NCI-H524 treated with DMSO at 0.1 percent for 48 hours (cell line): ENCODE measurements at regions not wholly inside any gene's neighbourhood (a gene's known extent, or its start where the extent isn't known, plus 50 kb on each side); places are given as distances from the start of the nearest gene placed in this dataset.
"Not testable (repeated sequence)": the region's sequence is repeated elsewhere in the genome, so short reads cannot be mapped to it uniquely, and the experiment has no call there.

Experiments used
- DNase-seq: peaks from one replicate; lab custom pipeline; 2025; lab: John Stamatoyannopoulos, UW

DNA sequence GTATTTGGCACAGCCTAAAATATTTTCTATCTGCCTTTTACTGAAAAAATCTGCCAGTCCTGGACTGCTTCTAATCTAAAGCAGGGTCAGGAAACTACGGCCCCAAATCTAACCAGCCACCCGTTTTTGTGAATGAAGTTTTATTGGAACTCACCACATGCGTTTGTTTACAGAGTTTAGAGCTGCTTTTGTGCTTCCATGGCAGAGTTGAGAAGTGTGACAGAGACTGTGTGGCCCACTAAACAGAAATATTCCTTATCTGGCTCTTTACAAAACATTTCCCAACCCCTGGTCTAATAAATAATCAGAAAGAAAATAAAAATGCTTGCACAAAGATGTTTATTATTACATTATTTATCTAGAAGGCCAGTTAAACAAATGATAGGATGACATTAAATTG, 110.2 kb downstream of the COPRS start:
- DNase-seq, result no peak

DNA sequence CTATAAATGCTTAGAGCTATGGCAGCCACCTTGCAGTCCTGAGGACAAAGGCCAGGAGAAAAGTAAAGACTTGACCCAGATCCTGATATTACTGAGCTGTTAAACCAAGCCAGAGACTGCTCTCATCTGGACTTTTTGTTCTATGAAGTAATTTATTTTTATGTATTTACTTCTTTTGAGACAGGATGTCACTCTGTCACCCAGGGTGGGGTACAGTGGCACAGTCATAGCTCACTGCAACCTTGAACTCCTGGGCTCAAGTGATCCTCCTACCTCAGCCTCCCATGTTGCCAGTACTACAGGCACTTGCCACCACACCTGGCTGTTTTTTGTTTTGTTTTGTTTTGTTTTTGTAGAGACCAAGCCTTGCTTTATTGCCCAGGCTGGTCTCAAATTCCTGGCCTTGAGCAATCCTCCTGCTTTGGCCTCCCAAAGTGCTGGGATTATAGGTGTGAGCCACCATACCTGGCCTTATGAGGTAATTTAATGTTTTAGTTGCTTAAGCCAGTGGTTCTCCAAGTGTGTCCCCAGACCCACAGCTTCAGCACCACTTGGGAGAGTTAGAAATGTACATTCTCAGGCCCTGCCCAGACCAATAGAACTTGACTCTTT, 112.1 kb downstream of the COPRS start:
- no peak for DNase-seq

DNA sequence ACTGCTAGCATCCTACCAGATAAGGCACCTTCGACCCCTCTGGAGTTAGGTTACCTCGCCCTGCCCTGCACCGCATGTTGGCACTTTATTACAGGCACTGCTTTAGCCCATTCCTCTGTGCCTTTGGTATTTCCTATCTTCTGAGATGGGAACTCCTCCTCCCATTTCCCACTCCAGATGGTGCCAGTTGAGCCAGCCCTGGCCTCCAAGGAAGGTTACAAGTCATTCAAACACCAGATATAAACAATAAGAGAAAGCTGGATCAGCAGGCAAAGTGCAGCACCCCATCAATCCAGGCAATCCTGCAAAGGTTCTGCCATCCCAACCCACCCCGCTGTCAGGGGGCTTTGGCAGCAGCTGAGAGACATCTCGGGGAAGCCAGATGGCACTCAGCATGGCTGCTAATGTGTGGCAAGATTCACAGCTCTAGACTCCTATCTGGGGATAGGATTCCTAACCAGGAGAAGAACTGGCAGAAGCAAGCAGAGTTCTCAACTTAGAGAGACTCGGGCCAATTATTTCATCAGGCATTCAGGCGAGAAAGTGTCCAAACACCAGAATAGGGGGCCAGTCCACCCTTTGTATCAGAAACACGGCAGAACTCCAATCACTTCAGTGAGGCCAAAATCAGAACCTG, 113.0 kb downstream of the COPRS start:
- DNase-seq, result no peak

DNA sequence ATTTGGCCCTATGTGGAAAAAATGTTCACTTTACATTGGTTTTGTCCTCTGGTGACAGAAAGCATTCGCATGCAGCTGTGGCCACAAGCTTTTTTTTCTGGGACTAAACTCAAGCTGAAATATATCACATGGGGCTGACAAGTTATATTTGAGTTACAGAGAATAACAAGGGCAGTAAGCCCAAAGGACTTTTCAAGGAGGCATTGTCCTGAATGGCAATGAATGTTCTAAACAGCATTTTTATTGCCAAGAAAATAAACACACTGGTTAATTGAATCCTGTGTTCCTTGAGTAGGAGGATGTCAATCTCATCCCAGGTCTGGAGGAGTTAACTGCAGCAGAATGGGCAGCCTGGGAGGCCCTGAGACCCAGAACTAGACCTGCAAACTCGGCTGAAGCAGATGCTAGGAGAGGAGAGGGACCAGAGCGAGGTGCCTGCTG, 114.5 kb downstream of the COPRS start:
- DNase-seq, result no peak

DNA sequence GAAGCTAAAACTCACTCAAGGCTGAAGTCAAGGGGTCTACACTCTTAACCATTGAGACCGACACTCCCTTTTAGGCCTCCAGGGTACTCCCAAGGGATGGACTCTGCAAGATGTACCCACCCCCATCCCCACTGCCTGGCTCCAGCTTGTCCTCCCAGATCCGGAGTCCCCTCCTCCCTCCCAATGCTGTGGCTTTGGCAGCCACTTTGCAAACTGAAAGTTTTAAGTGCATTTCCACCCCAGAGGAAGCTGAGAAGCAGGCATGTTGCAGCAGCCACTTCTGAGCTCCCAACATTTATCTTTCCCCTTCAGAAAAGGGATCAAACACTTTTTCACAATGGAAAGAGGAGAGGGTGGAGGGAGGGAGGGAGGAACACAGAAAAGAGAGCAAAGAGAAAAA, 115.2 kb downstream of the COPRS start:
- no peak for DNase-seq

DNA sequence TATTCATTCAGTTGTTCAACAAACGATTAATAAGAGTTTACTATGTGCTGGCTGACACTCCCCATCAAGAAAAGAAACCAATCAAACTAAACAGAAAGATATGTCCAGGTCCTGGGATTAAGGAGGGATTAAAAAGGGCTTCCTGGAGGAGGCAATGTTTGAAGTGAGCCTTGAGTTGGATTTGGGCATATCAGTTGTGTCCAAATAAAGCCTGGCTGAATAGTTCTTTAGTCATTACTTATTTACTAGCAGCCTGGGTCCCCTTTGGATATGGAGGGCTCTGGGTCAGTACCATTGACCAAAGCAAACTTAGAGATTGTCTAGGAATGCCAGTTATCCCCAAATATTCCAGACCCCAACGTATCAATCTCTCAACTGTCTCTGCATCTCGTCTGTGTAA, 117.7 kb downstream of the COPRS start:
- no peak for DNase-seq

DNA sequence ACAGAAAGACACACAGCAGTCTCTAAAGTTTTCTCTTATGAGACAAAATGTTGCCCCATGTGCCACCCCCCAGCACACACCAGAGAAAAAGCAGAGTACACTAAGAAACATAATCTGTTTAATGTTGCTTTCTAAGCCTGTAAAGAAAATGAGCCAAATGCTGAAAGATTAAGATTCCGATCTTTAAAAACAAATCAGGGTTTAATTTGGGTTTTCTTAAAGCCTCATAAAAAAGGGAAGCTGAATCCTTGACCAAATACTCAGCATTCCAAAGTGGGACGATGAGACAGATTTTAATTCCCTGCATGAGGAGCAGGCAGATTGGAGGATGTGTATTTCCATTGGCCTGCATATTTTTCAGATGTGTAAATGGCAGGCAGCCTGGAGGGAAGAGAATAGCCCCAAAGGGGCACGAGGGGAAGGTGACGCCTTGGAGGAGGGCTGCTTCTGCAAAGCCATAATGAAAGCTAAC, 118.4 kb downstream of the COPRS start:
- no peak for DNase-seq

DNA sequence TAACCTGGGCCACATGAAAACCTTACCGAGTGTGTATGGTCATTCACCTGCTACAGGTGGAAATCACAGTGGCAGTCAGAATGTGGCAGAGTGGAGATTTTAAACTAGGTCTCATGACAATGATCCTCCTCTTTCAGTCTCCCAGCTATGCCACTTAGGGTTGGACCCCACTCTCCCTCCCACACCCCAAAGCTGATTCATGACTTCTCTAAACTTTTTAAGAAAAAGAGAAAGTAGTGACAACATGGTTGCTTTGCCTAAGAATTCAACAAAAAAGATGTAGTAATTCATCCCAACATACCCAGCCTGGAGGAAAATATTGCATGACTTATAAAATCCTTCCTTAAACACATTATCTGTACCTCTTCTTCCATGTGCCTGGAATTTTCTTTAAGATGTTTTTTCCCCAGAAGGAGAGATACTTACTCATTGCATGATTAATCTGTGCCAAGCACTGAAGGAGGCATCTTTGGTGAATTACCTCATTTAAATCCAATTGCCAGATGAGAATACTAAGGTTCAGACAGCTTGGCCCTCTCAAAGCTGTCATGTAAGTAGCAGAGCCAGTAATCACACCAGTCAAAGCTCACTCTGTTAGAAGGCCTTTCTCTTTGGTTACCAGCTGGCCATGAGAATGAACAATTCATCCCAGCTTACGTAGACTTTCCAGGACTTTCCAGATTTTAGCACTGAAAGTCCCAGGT, 119.9 kb downstream of the COPRS start:
- DNase-seq, result no peak

DNA sequence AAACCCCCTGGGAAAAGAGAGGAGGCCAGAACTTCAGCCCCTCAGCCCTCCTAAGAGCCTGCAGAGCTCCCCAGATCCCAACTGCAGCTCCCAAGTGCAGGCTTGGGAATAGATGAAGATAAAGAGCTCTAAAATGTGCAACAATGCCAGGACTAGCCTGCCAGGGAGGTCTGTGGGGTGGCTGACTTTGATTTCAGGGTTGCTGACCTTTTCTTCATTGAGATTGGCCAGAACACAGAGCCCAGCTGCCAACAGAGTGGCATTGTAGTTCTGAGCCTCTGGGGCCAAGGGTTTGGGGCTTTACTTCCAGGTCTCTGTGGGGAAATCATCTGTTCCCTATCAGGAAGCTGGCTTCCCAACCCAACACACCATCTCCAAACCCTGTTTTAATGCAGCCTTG, 120.6 kb downstream of the COPRS start:
- no peak for DNase-seq

DNA sequence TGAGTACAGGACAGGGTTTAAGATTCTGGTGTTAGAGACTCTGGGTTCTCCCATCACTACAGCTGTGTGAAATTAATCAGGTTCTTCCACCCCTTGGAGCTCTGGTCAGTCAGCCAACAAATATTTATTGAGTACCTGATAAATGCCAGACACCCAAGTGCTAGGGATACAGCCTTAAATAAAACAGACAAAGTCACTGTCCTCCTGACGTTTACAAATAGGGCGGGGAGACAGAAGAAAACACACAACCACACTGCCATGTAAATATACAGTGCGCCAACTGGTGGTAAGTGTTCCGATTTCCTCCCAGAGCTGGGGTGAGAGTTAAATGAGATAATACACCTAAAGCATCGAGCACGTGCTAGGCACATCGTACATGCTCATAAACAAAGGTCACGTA, 121.0 kb downstream of the COPRS start:
- DNase-seq, result no peak

DNA sequence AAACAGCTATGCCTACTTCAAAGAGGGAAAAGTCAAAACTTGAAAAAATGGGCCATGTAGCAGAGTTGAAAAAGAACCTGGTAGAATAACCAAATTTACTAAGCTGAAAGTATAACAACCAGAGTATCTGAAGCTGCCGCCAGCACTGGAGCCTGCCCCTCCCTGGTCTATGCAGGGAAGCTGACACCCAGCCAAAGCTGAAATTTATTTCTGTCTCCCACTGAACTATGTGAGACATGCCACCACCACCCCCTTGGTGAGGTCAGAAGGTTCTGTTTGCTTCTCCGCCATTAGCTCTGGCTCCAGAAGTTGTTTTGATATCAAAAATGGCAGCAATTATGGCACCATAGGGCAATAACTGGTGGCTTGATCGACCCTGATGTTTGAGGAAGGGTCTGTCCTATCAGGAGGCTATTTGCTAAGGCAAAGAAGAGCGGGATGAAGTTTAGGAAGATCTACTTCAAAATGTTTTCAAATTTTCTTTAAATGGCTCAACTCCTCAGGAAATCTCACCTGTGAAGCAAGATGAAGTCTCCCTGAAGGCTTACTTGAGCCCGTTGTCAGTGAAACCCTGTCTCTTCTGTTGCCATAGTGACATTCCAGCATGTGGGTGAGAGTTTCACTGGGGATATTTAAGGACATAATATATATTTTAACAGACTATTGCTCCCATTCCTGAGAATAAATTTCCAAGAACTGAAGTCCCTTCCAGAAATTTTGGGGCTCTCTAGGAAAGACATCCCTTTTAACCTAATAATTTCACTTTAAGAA, 122.0 kb downstream of the COPRS start:
- DNase-seq, result no peak

DNA sequence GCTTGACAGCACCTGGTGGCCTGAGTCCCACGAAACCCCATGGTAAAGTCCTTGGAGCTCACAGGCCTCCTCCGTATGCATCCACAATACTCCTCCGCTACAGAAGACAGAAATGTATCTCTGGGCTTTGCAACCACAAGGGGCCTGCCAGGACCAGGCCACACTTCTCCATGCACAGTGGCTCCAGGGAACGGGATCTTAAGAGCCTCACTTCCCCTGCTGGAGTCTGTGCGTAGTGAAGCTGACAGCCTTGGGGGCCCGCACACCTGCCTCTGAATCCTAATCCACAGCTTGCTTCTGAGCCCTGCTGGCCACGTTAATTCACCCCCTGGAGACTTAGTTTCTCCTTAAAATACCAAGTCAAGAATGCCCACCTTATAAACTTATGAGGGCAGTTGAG, 125.7 kb downstream of the COPRS start:
- no peak for DNase-seq

DNA sequence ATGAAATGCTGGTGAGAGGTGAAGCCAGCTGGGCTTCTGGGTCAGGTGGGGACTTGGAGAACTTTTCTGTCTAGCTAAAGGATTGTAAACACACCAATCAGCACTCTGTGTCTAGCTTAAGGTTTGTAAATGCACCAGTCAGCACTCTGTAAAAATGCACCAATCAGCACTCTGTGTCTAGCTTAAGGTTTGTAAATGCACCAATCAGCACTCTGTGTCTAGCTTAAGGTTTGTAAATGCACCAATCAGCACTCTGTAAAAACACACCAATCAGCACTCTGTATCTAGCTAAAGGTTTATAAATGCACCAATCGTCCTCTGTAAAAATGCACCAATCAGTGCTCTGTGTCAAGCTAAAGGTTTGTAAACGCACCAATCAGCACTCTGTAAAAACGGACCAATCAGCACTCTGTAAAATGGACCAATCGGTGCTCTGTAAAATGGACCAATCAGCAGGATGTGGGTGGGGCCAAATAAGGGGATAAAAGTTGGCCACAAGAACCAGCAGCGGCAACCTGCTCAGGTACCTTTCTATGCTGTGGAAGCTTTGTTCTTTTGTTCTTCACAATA, 127.4 kb downstream of the COPRS start:
- DNase-seq, result not testable (repeated sequence)

DNA sequence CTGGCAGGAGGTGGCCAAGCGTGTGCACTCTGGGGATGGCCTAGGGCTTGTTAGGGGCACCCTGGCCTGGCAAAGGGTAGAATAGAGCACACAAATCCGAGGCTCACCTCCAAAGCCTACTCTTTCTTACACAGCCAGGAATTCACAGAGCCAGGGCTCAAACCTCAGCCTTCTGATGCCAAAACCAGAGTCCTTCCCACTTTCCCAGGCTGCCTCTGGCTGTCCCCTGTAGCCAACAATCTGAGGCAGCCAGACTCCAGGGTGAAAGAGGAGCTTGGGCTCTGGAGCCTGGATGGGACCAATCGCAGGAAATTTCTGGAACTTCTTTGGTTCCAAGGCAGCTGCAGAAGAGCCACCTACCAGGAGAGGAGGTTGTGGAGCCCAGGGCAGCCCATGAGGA, 127.9 kb downstream of the COPRS start:
- DNase-seq, result no peak

DNA sequence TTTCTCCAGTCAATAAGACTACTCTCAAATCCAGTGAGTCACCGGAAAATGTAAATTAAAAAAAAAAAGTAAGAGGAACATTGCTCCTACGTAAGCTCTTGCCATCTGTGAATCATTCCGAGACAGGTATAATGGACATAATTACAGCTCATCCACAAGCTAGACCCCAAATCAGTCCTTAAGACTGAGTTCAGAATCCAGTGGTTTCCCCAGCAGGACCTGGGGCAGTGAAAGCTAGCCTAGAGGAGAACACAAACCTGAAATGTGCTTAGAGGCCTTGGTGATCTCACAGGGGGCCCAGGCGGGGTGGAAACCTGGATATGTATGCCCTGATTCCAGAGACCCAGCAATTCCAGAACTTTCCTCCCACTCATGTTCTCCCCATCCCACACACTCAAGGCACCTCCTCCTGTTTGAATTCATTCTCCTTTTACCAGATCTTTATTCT, 132.0 kb downstream of the COPRS start:
- no peak for DNase-seq

DNA sequence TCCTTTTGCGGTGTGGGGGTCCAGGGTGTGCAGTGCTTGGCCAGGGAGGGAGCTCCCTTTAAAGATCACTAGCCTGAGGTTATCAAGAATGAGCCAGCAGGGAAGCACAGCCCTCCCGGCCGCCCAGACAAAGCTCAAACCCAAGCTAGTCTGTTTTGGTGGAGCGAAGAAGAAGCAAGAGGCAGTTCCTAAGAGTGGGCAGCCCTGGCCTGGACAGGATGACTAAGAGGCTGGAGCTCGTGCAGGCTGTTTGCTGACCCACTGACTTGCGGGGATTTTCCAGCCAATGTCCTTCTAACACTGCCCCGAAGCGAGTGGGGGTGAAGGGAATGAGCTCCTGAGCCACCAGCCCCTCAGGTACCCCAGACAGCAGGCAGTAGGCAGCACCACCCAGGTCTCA, 134.4 kb downstream of the COPRS start:
- no peak for DNase-seq

DNA sequence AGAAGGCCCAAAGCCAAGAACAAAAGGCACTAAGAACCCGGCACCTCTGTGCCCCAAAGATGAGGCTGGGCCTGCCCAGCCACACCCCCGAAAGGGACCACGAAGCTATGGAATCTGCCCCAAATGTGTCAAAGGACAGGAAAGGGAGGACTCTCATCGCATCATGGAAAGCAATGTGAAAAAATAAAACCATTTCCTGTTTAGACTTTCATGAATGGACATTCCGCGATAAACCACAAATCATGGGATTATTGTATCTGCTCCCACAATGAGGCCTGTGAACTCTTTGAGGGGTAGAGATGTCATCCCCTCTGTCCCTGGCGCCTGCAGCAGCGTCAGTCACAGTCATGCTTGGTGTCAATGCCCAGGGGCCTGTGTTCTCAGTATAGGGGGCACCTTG, 135.0 kb downstream of the COPRS start:
- DNase-seq, result no peak

DNA sequence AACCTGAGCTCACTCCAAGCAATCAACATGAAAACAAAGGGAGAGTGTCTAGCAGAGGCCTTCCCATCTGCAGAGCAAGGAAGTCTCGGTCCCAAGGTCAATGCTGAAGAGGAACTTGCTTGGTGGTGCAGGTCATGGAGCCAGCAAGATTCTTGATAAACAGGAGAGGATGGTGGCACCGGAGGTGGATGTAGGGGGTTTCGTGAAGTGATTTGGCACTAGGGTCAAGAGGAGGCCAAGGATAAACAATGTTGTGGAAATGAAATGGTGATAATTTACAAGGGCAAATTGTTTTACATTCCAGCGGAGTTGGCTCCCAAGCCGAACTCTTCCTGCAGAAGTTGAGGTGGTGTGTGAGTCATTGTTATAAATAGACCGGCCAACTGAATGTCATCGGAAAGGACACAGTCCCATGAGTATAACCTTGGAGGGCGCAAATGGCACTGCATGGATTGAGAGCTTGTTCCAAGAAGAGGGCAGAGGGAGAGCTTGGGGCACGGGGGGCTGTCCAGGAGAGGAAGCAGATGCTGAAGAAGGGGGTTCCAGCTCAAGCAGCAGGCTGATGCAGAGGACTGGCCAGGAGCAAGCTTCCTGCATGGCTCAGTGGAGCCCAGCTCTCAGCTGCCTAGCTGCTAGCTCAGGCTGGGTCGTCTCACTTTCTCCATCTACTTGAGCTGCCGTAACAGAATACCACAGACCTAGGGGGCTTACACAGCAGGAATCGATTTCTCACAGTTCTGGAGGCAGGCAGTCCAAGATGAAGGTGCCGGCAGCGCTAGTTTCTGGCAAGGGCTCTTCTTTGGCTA, 136.6 kb downstream of the COPRS start:
- no peak for DNase-seq

DNA sequence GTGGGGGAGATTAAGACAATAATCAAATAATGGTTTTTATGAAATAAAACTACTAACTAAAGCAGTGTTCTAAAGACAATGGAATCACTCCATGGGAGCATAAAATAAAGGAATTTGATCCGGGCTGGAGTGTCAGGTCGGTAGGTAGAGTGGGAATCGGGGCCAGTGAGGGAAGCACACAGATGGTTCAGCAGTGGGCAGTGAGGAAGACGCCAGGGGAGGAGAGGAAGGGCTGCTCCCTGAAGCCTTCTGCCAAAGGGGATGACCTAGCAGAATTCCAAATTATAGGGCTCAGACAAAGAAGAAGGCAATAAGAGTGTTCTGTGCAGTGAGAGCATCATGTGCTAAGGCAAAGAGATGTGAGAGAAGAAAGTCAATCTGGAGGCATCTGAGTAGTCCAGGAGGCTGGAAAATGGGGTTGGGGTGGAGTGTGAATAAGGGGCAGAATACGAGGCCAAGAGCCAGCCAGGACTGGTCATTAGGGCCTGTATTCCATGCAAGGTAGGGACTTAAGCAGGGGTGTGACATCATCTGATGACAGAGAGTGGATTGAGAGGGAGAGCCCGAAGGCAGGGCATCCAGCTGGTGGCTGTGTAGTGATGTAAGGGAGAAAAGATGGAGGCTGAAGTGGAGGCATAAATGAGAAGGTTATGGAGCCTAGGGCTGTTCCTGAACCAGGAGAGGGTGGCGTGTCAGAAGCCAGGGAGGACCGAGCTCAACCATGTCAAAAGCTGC, 137.6 kb downstream of the COPRS start:
- DNase-seq, result no peak

DNA sequence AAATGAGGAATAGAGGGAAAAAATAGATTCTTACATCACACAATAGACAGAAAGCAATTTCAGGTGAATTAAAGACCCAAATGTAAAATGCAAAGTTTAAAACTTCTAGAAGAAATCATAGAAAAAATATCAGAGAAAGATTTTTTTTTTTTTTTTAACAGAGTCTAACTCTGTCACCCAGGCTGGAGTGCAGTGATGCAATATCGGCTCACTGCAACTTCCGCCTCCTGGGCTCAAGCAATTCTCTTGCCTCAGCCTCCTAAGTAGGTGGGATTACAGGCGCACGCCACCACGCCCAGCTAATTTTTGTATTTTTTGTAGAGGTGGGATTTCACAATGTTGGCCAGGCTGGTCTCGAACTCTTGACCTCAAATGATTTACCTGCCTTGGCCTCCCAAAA, 141.8 kb downstream of the COPRS start:
- not testable (repeated sequence) for DNase-seq

DNA sequence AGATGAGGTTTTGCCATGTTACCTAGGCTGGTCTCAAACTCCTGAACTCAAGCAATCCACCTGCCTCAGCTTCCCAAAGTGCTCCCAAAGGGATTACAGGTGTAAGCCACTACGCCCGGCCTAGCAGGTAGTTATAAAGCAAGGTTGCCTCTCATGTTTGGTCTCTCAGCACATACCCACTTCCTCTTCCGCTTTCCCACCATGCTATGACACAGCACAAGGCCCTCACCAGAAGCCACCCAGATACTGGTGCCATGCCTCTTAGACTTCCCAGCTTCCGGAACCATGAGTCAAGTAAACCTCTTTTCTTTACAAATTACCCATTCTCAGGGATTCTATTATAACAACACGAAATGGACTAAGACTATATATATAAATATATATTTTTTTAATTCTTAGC, 143.6 kb downstream of the COPRS start:
- no peak for DNase-seq
